ENCODE measurements at regions not wholly inside any gene's neighbourhood (a gene's known extent, or its start where the extent isn't known, plus 50 kb on each side); places are given as distances from the start of the nearest gene placed in this dataset.
"Not testable (repeated sequence)": the region's sequence is repeated elsewhere in the genome, so short reads cannot be mapped to it uniquely, and the experiment has no call there.

- not testable (repeated sequence) for TF ChIP-seq CTCF (IDR thresholded peaks at IDR 0.05; ENCODE audit: low read depth, low read length, poor library complexity, severe bottlenecking); EZH2phosphoT487 (IDR thresholded peaks at IDR 0.05; ENCODE audit: borderline replicate concordance, low read length)
Observed at GRCh38 chr5:17755406-17755805, 121.1 kb downstream of the TAF11L14 start.
